NCI-H526 treated with DMSO at 0.1 percent for 48 hours (cell line): ENCODE measurements at regions not wholly inside any gene's neighbourhood (a gene's known extent, or its start where the extent isn't known, plus 50 kb on each side); places are given as distances from the start of the nearest gene placed in this dataset.

Experiments
- DNase-seq: peaks from one replicate; lab custom pipeline; 2025; lab: John Stamatoyannopoulos, UW

GRCh38 chr13:99123101-99124045, 77.3 kb upstream of the UBAC2 start:
- no peak for DNase-seq

DNA sequence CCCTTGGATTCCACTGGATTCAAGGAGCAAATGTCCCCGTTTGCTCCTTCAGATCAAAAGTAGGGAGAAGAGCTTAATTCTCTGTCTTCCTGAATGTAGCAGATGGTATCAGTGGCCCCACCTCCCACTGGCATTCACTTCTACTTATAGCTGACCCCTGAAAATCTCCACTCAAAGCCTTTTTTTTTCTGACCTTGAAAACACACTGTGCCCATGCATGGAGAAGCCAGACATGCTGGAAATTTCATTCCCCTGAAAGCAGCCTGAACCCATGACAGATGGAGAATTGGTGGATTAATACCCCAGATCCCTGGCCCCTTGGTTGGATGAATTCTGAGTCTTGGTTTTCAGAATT, 76.6 kb upstream of the UBAC2 start:
- no peak for DNase-seq

DNA sequence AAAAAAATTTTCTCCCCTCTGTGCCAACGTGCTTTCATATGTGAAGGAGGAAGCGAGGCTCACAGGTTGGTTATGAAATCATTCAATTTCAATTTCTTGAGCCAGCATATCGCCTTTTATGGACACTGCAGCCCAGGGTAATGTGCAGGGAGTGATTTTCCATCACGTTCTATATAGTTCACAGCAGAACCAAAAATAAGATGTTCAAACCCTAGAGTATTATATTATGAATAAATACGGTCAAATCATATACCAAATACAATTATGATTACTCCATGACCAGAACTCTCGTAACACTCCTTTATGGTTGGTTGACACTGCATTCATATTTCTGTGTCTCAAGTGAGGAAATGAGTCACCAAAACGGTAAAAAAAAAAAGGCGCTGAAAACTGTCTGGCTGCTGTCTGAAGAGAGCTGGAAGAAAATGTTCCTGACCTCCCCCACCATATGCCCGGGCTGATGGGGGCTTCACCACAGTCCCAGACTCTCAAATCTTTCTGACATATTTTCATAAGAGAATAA, 75.8 kb upstream of the UBAC2 start:
- DNase-seq: no peak

- no peak for DNase-seq
Observed at GRCh38 chr13:99125326-99125915, 75.2 kb upstream of the UBAC2 start.

GRCh38 chr13:99126821-99127220, 73.8 kb upstream of the UBAC2 start:
- no peak for DNase-seq

DNA sequence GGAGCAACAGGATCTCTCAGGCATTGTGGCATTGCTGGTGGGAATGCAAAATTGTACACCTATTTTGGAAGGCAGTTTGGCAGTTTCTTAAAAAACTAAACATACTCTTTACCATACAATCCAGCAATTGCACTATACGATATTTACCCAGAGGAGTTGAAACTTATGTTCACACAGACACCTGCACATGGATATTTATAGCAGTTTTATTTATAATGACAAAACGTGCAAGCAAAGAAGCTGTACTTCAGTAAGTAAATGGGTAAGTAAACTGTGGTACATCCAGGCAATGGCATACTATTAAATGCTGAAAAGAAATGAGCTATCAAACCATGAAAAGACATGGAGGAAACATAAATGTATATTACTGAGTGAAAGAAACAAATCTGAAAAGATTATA, 71.6 kb upstream of the UBAC2 start:
- DNase-seq: no peak

GRCh38 chr13:99129951-99130350, 70.7 kb upstream of the UBAC2 start:
- no peak for DNase-seq

DNA sequence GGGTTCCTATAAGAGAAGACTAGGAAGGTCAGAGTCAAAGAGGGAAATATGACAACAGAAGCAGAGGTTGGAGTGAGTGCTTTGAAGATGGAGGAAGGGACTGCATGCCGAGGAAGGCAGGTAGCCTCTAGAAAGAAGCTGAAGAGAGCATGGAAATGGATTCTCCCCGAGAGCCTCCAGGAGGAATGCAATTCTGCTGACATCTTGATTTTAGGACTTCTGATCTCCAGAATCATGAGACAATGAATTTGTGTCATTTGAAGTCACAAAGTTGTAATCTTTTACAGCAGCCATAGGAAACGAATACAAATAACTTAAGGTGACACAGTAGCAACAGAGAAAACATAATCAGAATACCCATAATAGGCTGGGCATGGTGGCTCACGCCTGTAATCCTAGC, 69.2 kb upstream of the UBAC2 start:
- DNase-seq: no peak

- DNase-seq: no peak
Observed at GRCh38 chr13:99132295-99132835, 68.3 kb upstream of the UBAC2 start.

GRCh38 chr13:99133230-99133629, 67.4 kb upstream of the UBAC2 start:
- DNase-seq: no peak

DNA sequence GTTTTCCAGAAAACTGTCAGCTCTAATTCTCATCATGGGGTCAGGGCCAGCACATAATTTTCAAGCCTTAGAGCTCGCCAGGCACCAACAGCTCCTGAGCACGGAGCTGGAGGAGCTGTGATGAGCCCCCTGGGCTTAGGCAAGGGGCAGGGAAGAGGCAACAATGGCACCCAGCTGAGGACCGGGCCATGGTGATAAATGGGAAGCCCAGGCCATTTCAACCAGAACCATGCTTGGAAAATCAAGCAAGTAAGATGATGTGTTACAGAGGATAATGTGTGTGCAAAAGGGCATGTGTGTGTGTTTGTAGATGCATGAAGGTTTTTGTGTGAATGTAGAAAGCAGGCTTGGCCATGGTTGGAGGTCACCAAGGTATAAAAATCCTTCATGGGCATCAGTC, 66.8 kb upstream of the UBAC2 start:
- DNase-seq: no peak

DNA sequence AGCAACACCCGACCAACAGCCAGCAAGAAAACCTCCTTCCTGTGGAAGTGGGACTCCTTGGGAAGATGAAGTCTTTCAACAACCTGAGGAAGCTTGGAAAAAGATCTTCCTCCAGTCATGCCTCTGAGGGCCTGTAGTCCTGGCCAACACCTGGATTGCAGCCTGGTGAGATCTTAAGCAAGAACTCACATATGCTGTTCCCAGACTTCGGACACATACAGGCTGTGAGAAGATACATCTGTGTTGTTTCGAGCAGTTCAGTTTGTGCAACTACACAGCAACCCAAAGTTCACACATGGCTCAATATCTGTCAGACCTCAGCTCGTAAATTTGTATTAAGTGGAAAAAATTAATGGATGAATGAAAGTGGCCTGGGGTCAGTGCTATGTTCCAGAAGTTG, 65.1 kb upstream of the UBAC2 start:
- DNase-seq: no peak

- no peak for DNase-seq
Observed at GRCh38 chr13:99136427-99136954, 64.2 kb upstream of the UBAC2 start.

DNA sequence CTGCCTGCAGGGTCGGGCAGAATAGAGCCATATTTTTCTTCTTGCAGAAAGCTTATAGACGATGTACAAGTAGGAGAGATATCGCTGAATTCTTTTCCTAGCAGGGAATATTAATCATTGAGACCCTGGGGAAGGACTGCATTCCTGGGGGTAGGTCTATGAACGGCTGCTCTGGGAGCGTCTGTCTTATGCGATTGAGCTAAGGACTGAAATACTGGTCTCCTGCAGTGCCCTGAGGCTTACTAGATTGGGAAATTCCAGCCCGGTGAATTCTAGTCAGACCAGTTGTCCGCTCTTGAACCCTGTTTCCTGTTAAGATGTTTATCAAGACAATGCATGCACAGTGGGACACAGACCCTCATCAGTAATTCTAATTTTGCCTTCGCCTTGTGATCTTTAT, 59.8 kb upstream of the UBAC2 start:
- no peak for DNase-seq

DNA sequence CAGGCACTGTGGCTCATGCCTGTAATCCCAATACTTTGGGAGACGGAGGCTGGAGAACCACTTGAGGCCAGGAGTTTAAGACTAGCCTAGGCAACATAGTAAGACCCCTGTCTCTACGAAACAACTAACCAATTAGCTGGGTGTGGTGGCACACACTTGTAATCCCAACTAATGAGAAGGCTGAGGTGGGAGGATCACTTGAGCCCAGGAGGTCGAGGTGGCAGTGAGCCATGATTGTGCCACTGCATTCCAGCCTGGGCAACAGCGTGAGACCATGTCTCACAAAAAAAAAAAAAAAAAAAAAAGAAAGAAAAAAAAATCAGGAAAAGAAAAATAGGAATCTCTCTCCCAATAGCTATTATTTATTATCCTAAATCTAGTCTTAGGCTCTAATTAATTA, 56.8 kb upstream of the UBAC2 start:
- DNase-seq: no peak

GRCh38 chr13:99144306-99144705, 56.3 kb upstream of the UBAC2 start:
- no peak for DNase-seq

- no peak for DNase-seq
Observed at GRCh38 chr13:99145461-99145860, 55.2 kb upstream of the UBAC2 start.

DNA sequence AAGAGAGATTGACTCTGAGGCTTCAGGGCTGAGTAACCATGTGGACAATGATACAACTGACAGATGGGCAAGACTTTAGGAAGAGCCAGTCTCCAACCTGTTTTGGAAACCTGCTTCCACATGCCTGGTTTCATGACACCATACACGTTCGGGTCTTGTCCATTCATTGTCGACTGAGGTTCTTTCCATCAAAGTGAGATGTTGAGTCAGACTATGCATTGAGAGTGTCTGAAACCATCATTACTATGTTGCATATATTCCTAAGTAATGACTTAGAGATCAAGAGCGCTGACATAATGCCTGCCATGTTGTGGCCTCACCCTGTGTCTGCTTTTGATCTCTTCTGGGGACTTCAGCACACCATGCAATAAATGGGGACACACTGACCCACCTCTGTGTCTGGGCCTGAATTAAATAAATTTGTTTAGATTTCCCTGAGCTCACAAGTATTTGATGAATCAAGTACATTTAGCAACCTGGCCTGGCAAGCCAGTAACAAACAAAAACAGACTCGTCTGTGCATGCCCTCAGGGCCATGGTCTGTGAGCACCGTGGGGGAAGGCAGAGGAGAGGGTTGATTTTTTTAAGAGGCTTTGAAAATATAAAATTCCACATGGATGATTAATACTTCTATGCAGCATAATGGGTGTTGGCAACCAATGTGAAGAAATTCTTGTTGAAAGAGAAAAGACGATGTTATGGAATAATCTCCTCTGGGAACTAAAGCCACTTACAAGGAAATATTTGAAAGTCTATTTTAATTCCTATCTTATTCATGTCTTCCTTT, 49.9 kb upstream of the UBAC2 start:
- DNase-seq: no peak
